Neuron (in vitro differentiated cells): ENCODE measurements at regions not wholly inside any gene's neighbourhood (a gene's known extent, or its start where the extent isn't known, plus 50 kb on each side); places are given as distances from the start of the nearest gene placed in this dataset.

Experiments used
- H2AFZ ChIP-seq: one replicate; pipeline ENCODE4 v1.6.1; 2013; ENCODE audit warnings: low read depth, mild to moderate bottlenecking, inconsistent platforms, low read length, moderate library complexity
- H3K27me3 ChIP-seq: one replicate; pipeline ENCODE4 v1.6.1; 2013; ENCODE audit warnings: low read length; ENCODE audit not compliant: insufficient read depth
- H3K36me3 ChIP-seq: one replicate; pipeline ENCODE4 v1.6.1; 2013; ENCODE audit warnings: low read length; ENCODE audit not compliant: insufficient read depth
- H3K4me1 ChIP-seq: one replicate; pipeline ENCODE4 v1.6.1; 2013; ENCODE audit warnings: low read length; ENCODE audit not compliant: insufficient read depth
- H3K4me3 ChIP-seq: 2 replicates; pipeline ENCODE4 v1.5.1; 2013; ENCODE audit warnings: mild to moderate bottlenecking, low read length, moderate library complexity
- H3K9me3 ChIP-seq: one replicate; pipeline ENCODE4 v1.6.1; 2013; ENCODE audit warnings: low read length

- H3K9me3 ChIP-seq: no peaks in the 10 kb centered on the region
- no peaks in the 10 kb centered on the region for H3K27me3 ChIP-seq
- no peaks in the 10 kb centered on the region for H3K36me3 ChIP-seq
- no peak overlapping the region for H3K4me3 ChIP-seq
- no peaks in the 10 kb centered on the region for H3K4me1 ChIP-seq
- H2AFZ ChIP-seq: no peak overlapping the region
These were observed 121.0 kb upstream of the THSD7A start for GRCh38 chr7:11952972-11953371.

- H3K9me3 ChIP-seq: no peaks in the 10 kb centered on the region
- H3K36me3 ChIP-seq: no peaks in the 10 kb centered on the region
- no peaks in the 10 kb centered on the region for H3K27me3 ChIP-seq
- H3K4me1 ChIP-seq: no peaks in the 10 kb centered on the region
- no peak overlapping the region for H2AFZ ChIP-seq
- no peak overlapping the region for H3K4me3 ChIP-seq
These were observed 125.0 kb upstream of the THSD7A start for GRCh38 chr7:11956991-11957390.

- Histone ChIP-seq H3K4me3 (no peak overlapping the region), H3K4me1 (no peaks in the 10 kb centered on the region), H3K9me3 (no peaks in the 10 kb centered on the region), H3K27me3 (no peaks in the 10 kb centered on the region), H2AFZ (no peak overlapping the region), H3K36me3 (no peaks in the 10 kb centered on the region)
These were observed 126.0 kb upstream of the THSD7A start for GRCh38 chr7:11957956-11958355.

- no peaks in the 10 kb centered on the region for H3K36me3 ChIP-seq
- H3K4me1 ChIP-seq: no peaks in the 10 kb centered on the region
- H2AFZ ChIP-seq: no peak overlapping the region
- H3K4me3 ChIP-seq: no peak overlapping the region
- H3K9me3 ChIP-seq: no peaks in the 10 kb centered on the region
- H3K27me3 ChIP-seq: no peaks in the 10 kb centered on the region
These were observed 127.1 kb upstream of the THSD7A start for GRCh38 chr7:11959121-11959520.

- H3K4me3 ChIP-seq: no peak overlapping the region
- H3K4me1 ChIP-seq: no peaks in the 10 kb centered on the region
- no peaks in the 10 kb centered on the region for H3K9me3 ChIP-seq
- H3K27me3 ChIP-seq: no peaks in the 10 kb centered on the region
- H3K36me3 ChIP-seq: no peaks in the 10 kb centered on the region
- H2AFZ ChIP-seq: no peak overlapping the region
These were observed 128.6 kb upstream of the THSD7A start for GRCh38 chr7:11960621-11961020.

GRCh38 chr7:11969643-11970042, 137.6 kb upstream of the THSD7A start:
- no peak overlapping the region for H2AFZ ChIP-seq
- no peak overlapping the region for H3K4me3 ChIP-seq
- no peaks in the 10 kb centered on the region for H3K27me3 ChIP-seq
- no peaks in the 10 kb centered on the region for H3K36me3 ChIP-seq
- H3K9me3 ChIP-seq: no peaks in the 10 kb centered on the region
- H3K4me1 ChIP-seq: peaks cover 10% of the 10 kb centered on the region

GRCh38 chr7:11970132-11970531, 138.1 kb upstream of the THSD7A start:
- H3K4me1 ChIP-seq: peaks cover 10% of the 10 kb centered on the region
- no peaks in the 10 kb centered on the region for H3K36me3 ChIP-seq
- H2AFZ ChIP-seq: no peak overlapping the region
- no peak overlapping the region for H3K4me3 ChIP-seq
- H3K9me3 ChIP-seq: no peaks in the 10 kb centered on the region
- H3K27me3 ChIP-seq: no peaks in the 10 kb centered on the region

- Histone ChIP-seq H2AFZ (no peak overlapping the region), H3K9me3 (no peaks in the 10 kb centered on the region), H3K4me3 (no peak overlapping the region), H3K36me3 (no peaks in the 10 kb centered on the region), H3K4me1 (no peaks in the 10 kb centered on the region), H3K27me3 (no peaks in the 10 kb centered on the region)
These were observed 153.4 kb upstream of the THSD7A start for GRCh38 chr7:11985376-11985775.

- Histone ChIP-seq H3K36me3 (no peaks in the 10 kb centered on the region), H3K9me3 (no peaks in the 10 kb centered on the region), H3K4me1 (no peaks in the 10 kb centered on the region), H2AFZ (no peak overlapping the region), H3K27me3 (no peaks in the 10 kb centered on the region), H3K4me3 (no peak overlapping the region)
These were observed 154.0 kb upstream of the THSD7A start for GRCh38 chr7:11985971-11986370.

GRCh38 chr7:11988186-11988585, 156.2 kb upstream of the THSD7A start:
- Histone ChIP-seq H3K4me3 (no peak overlapping the region), H3K27me3 (no peaks in the 10 kb centered on the region), H2AFZ (no peak overlapping the region), H3K9me3 (no peaks in the 10 kb centered on the region), H3K4me1 (no peaks in the 10 kb centered on the region), H3K36me3 (no peaks in the 10 kb centered on the region)

- no peaks in the 10 kb centered on the region for H3K4me1 ChIP-seq
- no peaks in the 10 kb centered on the region for H3K36me3 ChIP-seq
- no peak overlapping the region for H2AFZ ChIP-seq
- H3K4me3 ChIP-seq: no peak overlapping the region
- no peaks in the 10 kb centered on the region for H3K27me3 ChIP-seq
- H3K9me3 ChIP-seq: no peaks in the 10 kb centered on the region
These were observed 170.4 kb upstream of the THSD7A start for GRCh38 chr7:12002428-12002827.

- Histone ChIP-seq H3K9me3 (no peaks in the 10 kb centered on the region), H3K4me3 (no peak overlapping the region), H3K36me3 (no peaks in the 10 kb centered on the region), H3K4me1 (no peaks in the 10 kb centered on the region), H2AFZ (no peak overlapping the region), H3K27me3 (no peaks in the 10 kb centered on the region)
These were observed 172.6 kb upstream of the THSD7A start for GRCh38 chr7:12004581-12004980.

- H3K4me3 ChIP-seq: no peak overlapping the region
- H3K4me1 ChIP-seq: no peaks in the 10 kb centered on the region
- H3K9me3 ChIP-seq: no peaks in the 10 kb centered on the region
- H2AFZ ChIP-seq: no peak overlapping the region
- H3K36me3 ChIP-seq: no peaks in the 10 kb centered on the region
- H3K27me3 ChIP-seq: no peaks in the 10 kb centered on the region
These were observed 175.6 kb upstream of the THSD7A start for GRCh38 chr7:12007576-12007975.

- no peak overlapping the region for H2AFZ ChIP-seq
- H3K27me3 ChIP-seq: no peaks in the 10 kb centered on the region
- no peaks in the 10 kb centered on the region for H3K9me3 ChIP-seq
- H3K4me1 ChIP-seq: no peaks in the 10 kb centered on the region
- H3K4me3 ChIP-seq: no peak overlapping the region
- H3K36me3 ChIP-seq: no peaks in the 10 kb centered on the region
These were observed 182.0 kb upstream of the THSD7A start for GRCh38 chr7:12013983-12014382.
